Nephron progenitor cell (in vitro differentiated cells): ENCODE measurements at regions not wholly inside any gene's neighbourhood (a gene's known extent, or its start where the extent isn't known, plus 50 kb on each side); places are given as distances from the start of the nearest gene placed in this dataset.
"Not testable (repeated sequence)": the region's sequence is repeated elsewhere in the genome, so short reads cannot be mapped to it uniquely, and the experiment has no call there.

Source experiments
- DNase-seq: peaks from one replicate; pipeline ENCODE4 v3.0.0; 2021
- H3K27ac Mint-ChIP-seq: 2 replicates; pipeline ENCODE4 v1.8.0; 2021; ENCODE audit warnings: mild to moderate bottlenecking, moderate library complexity, mixed read lengths
- H3K27me3 Mint-ChIP-seq: 2 replicates; pipeline ENCODE4 v1.8.0; 2021; ENCODE audit warnings: mild to moderate bottlenecking, low read depth, mixed read lengths; ENCODE audit not compliant: poor library complexity
- H3K36me3 Mint-ChIP-seq: 2 replicates; pipeline ENCODE4 v1.8.0; 2021; ENCODE audit warnings: low read depth, mixed read lengths
- H3K4me1 Mint-ChIP-seq: 2 replicates; pipeline ENCODE4 v1.8.0; 2021; ENCODE audit warnings: mixed read lengths
- H3K4me3 Mint-ChIP-seq: 2 replicates; pipeline ENCODE4 v1.8.0; 2021; ENCODE audit warnings: mild to moderate bottlenecking, moderate library complexity, mixed read lengths
- H3K9me3 Mint-ChIP-seq: 2 replicates; pipeline ENCODE4 v1.8.0; 2021; ENCODE audit warnings: mild to moderate bottlenecking, moderate library complexity, mixed read lengths
- TF ChIP-seq, protein P1 (sequence below): fragments of 200-600 bp; sonication (generic); IDR thresholded peaks from 2 replicates; pipeline ENCODE4 v1.5.0; 2021; ENCODE audit warnings: antibody characterized with exemption

DNA sequence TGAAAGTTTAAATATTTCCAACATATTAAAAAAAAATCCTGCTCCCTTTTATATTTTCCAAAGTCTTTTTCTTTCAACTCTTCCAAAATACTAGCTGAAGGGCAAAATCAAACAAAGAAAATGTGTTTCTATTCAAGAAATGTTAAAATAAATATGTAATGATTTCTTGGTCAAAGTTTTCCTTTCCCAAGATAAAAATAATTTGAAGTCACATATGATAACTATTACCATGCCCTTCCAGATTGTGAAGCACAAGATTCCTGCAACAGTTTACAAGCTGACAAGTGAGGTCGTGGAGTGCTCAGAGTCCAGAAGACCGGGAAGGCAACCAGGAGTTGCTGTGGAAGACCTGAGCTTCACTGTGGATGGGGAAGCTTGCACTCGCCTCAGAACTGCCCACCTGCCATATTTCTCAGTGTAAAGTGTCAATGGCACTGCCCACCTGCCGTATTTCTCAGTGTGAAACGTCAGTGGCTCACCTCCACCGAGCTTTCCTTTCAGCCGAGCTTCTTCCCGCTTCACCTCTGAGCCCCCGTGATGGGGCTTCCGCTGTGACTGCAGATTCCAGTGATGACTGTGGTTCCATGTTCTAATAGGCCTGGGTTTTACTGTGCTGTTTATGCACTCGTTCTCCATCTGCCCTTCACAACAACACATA is 160.5 kb downstream of the THBS2 start:
- peaks cover 11% of the 10 kb centered on the region for H3K36me3 Mint-ChIP-seq
- TF ChIP-seq, protein P1, sequence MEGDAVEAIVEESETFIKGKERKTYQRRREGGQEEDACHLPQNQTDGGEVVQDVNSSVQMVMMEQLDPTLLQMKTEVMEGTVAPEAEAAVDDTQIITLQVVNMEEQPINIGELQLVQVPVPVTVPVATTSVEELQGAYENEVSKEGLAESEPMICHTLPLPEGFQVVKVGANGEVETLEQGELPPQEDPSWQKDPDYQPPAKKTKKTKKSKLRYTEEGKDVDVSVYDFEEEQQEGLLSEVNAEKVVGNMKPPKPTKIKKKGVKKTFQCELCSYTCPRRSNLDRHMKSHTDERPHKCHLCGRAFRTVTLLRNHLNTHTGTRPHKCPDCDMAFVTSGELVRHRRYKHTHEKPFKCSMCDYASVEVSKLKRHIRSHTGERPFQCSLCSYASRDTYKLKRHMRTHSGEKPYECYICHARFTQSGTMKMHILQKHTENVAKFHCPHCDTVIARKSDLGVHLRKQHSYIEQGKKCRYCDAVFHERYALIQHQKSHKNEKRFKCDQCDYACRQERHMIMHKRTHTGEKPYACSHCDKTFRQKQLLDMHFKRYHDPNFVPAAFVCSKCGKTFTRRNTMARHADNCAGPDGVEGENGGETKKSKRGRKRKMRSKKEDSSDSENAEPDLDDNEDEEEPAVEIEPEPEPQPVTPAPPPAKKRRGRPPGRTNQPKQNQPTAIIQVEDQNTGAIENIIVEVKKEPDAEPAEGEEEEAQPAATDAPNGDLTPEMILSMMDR, result no peak
- peaks cover 65% of the 10 kb centered on the region for H3K9me3 Mint-ChIP-seq
- no peak overlapping the region for H3K4me3 Mint-ChIP-seq
- no peak overlapping the region for H3K27ac Mint-ChIP-seq
- H3K4me1 Mint-ChIP-seq, result peaks cover 38% of the 10 kb centered on the region
- H3K27me3 Mint-ChIP-seq, result no peaks in the 10 kb centered on the region
- no peak for DNase-seq

DNA sequence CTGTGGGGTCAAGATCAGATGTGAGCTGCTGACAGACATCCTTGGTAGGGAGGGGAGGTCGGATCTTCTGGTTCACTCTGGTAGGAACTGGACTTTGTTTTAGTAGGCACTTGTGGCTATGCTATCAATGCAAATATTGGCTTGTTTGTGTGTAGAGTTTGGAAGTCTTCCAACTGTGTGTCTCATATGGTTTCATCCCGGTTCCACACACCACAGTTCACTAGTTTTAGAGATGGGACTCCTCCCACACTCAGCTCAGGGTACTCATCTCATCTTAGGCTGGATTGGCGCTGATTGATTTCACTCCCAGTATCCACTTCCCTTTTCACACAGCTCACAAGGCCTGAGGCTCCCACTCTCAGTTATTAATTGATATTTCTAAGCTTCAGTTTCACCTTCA is 161.3 kb downstream of the THBS2 start:
- DNase-seq, result no peak
- Mint-ChIP-seq H3K36me3 (peaks cover 11% of the 10 kb centered on the region), H3K9me3 (peaks cover 64% of the 10 kb centered on the region), H3K4me1 (peaks cover 32% of the 10 kb centered on the region), H3K27me3 (no peaks in the 10 kb centered on the region), H3K4me3 (no peak overlapping the region), H3K27ac (no peak overlapping the region)
- TF ChIP-seq, protein P1, result no peak

DNA sequence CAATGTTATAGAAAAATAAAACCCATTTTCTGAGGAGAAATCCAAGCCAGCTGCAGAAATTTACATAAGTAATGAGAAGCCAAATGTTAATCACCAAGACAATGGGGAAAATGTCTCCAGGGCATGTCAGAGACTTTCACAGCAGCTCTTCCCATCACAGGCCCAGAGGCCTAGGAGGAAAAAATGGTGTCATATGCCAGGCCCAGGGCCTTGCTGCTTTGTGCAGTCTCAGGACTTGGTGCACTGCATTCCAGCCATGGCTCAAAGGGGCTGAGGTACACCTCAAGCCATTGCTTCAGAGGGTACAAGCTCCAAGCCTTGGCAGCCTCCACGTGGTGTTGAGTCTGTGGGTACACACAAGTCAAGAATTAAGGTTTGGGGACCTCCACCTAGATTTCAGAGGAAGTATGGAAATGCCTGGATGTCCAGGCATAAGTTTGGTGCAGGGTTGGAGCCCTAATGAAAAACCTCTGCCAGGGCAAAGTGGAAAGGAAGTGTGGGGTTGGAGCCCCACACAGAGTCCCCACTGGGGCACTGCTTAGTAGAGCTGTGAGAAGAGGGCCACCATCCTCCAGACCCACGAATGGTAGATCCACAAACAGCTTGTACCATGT is 163.0 kb downstream of the THBS2 start:
- Mint-ChIP-seq H3K4me1 (peaks cover 18% of the 10 kb centered on the region), H3K9me3 (peaks cover 55% of the 10 kb centered on the region), H3K36me3 (peaks cover 11% of the 10 kb centered on the region)
- not testable (repeated sequence) for H3K27ac Mint-ChIP-seq, H3K27me3 Mint-ChIP-seq, DNase-seq, H3K4me3 Mint-ChIP-seq

DNA sequence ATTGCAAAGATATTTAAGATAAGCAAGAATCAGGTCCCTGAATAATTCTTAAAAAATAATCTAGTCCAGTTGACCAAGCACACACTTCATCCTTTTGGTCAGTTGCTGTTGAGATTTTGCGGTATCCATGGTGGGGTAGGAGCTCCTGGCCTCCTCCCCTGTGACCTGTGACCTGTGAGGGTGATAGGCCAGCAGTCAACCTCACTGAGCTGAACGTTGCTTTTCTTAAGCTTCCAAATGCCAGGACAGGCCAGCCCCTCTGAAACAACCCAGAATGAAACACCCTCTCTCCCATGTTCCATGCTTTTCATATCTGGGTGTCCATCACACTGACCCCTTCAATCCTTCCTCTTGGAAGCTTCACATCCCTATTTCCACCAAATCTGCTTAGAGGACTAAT is 164.9 kb downstream of the THBS2 start:
- TF ChIP-seq, protein P1, result no peak
- Mint-ChIP-seq H3K27me3 (no peaks in the 10 kb centered on the region), H3K4me1 (peaks cover 19% of the 10 kb centered on the region), H3K4me3 (no peak overlapping the region), H3K27ac (no peak overlapping the region), H3K36me3 (peaks cover 11% of the 10 kb centered on the region), H3K9me3 (peaks cover 45% of the 10 kb centered on the region)
- DNase-seq, result no peak

DNA sequence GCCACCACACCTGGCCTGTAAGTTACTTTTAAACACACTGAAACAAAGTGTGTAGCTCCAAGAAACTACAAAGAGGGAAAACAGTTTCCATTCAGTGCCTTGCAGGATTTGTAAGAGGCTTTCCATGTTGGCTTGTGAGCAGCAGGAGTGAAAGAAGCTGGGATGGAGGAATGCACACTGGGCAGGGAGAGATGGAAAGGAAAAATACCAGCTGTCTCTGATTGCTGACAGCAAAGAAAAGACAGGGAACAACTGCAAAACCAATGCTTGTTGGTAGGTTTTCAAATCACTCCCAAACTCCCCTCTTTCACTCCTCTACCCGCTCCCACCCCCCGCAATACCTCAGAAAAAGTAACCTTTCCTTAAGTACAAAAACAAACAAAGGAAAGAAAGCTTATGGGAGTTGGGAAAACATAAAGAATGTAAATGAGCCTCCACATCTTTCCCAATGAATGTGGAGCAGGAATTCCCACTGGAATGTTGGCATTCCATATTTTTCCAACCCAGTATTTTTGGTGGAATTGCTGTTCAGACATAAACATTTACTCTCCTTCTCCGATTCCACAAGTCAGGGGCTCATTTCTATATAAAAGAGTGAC is 166.1 kb downstream of the THBS2 start:
- Mint-ChIP-seq H3K4me1 (peaks cover 24% of the 10 kb centered on the region), H3K4me3 (no peak overlapping the region)
- DNase-seq, result no peak

DNA sequence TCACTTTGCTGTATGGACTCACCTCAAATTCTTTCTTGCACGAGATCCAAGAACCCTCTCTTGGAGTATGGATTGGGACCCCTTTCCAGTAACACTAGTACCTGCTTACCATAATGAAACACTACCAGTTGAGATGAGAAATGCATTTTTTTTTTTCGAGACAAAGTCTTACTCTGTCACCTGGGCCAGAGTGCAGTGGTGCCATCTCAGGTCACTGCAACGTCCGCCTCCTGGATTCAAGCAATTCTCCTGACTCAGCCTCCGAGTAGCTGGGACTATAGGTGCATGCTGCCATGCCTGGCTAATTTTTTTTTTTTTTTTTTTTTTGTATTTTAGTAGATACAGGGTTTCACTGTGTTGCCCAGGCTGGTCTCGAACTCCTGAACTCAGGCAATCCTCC is 167.0 kb downstream of the THBS2 start:
- not testable (repeated sequence) for H3K4me3 Mint-ChIP-seq

More for the DNA sequence above, 166.1 kb downstream of the THBS2 start:
- peaks cover 11% of the 10 kb centered on the region for H3K36me3 Mint-ChIP-seq
- TF ChIP-seq, protein P1, result no peak
- H3K27me3 Mint-ChIP-seq, result no peaks in the 10 kb centered on the region
- no peak overlapping the region for H3K27ac Mint-ChIP-seq
- peaks cover 38% of the 10 kb centered on the region for H3K9me3 Mint-ChIP-seq

More for the DNA sequence above, 167.0 kb downstream of the THBS2 start:
- Mint-ChIP-seq H3K4me1 (peaks cover 16% of the 10 kb centered on the region), H3K36me3 (peaks cover 11% of the 10 kb centered on the region), H3K9me3 (peaks cover 29% of the 10 kb centered on the region)
- DNase-seq, H3K27me3 Mint-ChIP-seq, H3K27ac Mint-ChIP-seq: not testable (repeated sequence)
